ENCODE measurements at regions not wholly inside any gene's neighbourhood (a gene's known extent, or its start where the extent isn't known, plus 50 kb on each side); places are given as distances from the start of the nearest gene placed in this dataset.

DNA sequence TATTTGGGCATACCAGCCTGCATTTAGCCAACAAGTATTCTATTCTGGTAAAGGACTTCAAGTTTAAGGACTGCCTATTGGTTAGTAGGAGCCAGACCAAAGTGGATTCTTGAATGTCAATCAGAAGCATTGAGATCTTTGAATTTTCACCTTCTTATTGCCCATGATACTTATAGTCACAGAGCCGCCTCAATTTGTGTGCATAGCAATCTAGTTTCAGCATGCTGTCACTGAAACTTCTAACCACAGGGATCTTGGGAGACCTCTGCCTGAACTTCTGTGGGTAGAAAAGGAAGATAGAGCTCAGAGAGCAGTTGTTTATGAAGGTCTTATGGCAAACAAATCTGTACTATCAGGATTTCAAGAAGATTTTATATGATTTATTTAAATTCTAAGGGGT is 501.4 kb upstream of the USP24 start:
- TF ChIP-seq, protein P1, sequence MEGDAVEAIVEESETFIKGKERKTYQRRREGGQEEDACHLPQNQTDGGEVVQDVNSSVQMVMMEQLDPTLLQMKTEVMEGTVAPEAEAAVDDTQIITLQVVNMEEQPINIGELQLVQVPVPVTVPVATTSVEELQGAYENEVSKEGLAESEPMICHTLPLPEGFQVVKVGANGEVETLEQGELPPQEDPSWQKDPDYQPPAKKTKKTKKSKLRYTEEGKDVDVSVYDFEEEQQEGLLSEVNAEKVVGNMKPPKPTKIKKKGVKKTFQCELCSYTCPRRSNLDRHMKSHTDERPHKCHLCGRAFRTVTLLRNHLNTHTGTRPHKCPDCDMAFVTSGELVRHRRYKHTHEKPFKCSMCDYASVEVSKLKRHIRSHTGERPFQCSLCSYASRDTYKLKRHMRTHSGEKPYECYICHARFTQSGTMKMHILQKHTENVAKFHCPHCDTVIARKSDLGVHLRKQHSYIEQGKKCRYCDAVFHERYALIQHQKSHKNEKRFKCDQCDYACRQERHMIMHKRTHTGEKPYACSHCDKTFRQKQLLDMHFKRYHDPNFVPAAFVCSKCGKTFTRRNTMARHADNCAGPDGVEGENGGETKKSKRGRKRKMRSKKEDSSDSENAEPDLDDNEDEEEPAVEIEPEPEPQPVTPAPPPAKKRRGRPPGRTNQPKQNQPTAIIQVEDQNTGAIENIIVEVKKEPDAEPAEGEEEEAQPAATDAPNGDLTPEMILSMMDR (IDR thresholded peaks at IDR 0.05; ENCODE audit: low read depth, low read length), result no peak
- Histone ChIP-seq H3K27ac (ENCODE audit: low read depth, low read length) (peak overlapping the region; percentile 89), H3K4me3 (ENCODE audit: low read depth, low read length) (no peak overlapping the region), H3K27me3 (ENCODE audit: control insufficient read depth, insufficient read depth, low read length) (no peaks in the 10 kb centered on the region), H3K9me3 (ENCODE audit: control insufficient read depth, insufficient read depth, low read length) (no peaks in the 10 kb centered on the region)
- ChIA-PET CTCF (interaction anchor here (0.9 to 1.4 kb wide), 3 partner anchors 238 to 357 kb away, joined by 3 to 4 read pairs (median 3); no protein-coding TSS in a partner anchor), POLR2A (interaction anchor here (0.7 to 3.4 kb wide), 4 partner anchors 13 to 863 kb away, joined by 3 to 35 read pairs (median 4); partner anchors contain the start of gene PLPP3)
- no peak for DNase-seq (ENCODE audit: low read depth, low spot score)

GRCh38 chr1:55716151-55716550 is 501.0 kb upstream of the USP24 start:
- TF ChIP-seq, protein P1 (IDR thresholded peaks at IDR 0.05; ENCODE audit: low read depth, low read length), result no peak
- no peak for DNase-seq (ENCODE audit: low read depth, low spot score)
- no peaks in the 10 kb centered on the region for H3K9me3 ChIP-seq (ENCODE audit: control insufficient read depth, insufficient read depth, low read length)
- no peak overlapping the region for H3K4me3 ChIP-seq (ENCODE audit: low read depth, low read length)
- POLR2A ChIA-PET, result interaction anchor here (1.1 to 3.4 kb wide), 3 partner anchors 12 to 863 kb away, joined by 4 to 35 read pairs (median 5); partner anchors contain the start of gene PLPP3
- peak overlapping the region; percentile 89 for H3K27ac ChIP-seq (ENCODE audit: low read depth, low read length)
- no peaks in the 10 kb centered on the region for H3K27me3 ChIP-seq (ENCODE audit: control insufficient read depth, insufficient read depth, low read length)
- CTCF ChIA-PET, result interaction anchor here (1.0 kb wide), 1 partner anchor 356 kb away, joined by 3 read pairs; no protein-coding TSS in a partner anchor

- CTCF ChIA-PET, result no interaction called here
- Histone ChIP-seq H3K9me3 (ENCODE audit: control insufficient read depth, insufficient read depth, low read length) (no peaks in the 10 kb centered on the region), H3K27me3 (ENCODE audit: control insufficient read depth, insufficient read depth, low read length) (no peaks in the 10 kb centered on the region), H3K27ac (ENCODE audit: low read depth, low read length) (no peak overlapping the region), H3K4me3 (ENCODE audit: low read depth, low read length) (no peak overlapping the region)
- TF ChIP-seq, protein P1 (IDR thresholded peaks at IDR 0.05; ENCODE audit: low read depth, low read length), result no peak
- no peak for DNase-seq (ENCODE audit: low read depth, low spot score)
- POLR2A ChIA-PET, result interaction anchor here (1.0 kb wide), 1 partner anchor 18 kb away, joined by 3 read pairs; no protein-coding TSS in a partner anchor
Observed at GRCh38 chr1:55714230-55714629, 499.1 kb upstream of the USP24 start.

DNA sequence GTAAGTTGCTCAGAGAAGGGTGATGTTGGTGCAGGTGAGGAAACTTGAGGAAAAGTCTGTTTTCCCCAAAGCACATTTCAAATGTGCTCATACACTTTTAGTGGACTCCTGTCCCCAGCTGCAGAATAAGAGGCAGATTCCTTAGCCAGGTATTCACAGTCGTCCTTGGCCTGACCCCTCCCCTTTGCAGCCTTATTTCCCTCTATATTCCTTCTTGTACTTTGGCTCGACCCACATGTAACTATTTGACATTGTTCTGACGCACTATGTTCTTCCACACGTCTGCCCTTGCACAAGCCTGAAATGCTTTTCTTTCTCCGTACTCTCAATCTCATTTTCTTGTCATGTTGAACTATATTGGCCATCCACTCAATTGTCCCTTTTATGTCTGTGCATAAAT is 498.4 kb upstream of the USP24 start:
- Histone ChIP-seq H3K9me3 (ENCODE audit: control insufficient read depth, insufficient read depth, low read length) (no peaks in the 10 kb centered on the region), H3K27me3 (ENCODE audit: control insufficient read depth, insufficient read depth, low read length) (no peaks in the 10 kb centered on the region), H3K27ac (ENCODE audit: low read depth, low read length) (no peak overlapping the region), H3K4me3 (ENCODE audit: low read depth, low read length) (no peak overlapping the region)
- ChIA-PET CTCF (no interaction called here), POLR2A (interaction anchor here (1.0 kb wide), 1 partner anchor 17 kb away, joined by 3 read pairs; no protein-coding TSS in a partner anchor)
- TF ChIP-seq, protein P1 (IDR thresholded peaks at IDR 0.05; ENCODE audit: low read depth, low read length), result no peak
- DNase-seq (ENCODE audit: low read depth, low spot score), result no peak

DNA sequence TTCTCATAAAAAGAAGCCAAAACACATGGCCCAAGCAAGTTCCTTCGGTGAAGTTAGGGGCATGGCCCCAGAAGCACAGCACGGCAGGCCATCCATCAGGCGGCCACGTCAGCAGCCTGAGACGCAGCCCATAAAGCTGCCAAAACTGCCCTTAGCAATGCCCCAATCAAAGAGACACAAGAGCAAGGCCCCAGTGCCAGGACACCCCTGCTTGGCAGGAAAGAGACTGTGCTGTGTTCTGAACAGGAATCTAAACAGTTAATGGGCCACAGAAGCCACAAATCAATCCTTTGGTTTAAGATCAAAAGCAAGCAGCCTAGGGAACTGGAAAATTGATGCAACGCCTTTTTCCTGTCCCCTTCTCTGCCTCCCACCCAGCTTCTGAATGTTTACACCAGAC is 497.0 kb upstream of the USP24 start:
- DNase-seq (ENCODE audit: low read depth, low spot score), result no peak
- Histone ChIP-seq H3K27me3 (ENCODE audit: control insufficient read depth, insufficient read depth, low read length) (no peaks in the 10 kb centered on the region), H3K27ac (ENCODE audit: low read depth, low read length) (no peak overlapping the region), H3K4me3 (ENCODE audit: low read depth, low read length) (no peak overlapping the region), H3K9me3 (ENCODE audit: control insufficient read depth, insufficient read depth, low read length) (no peaks in the 10 kb centered on the region)
- CTCF ChIA-PET, result no interaction called here
- TF ChIP-seq, protein P1 (IDR thresholded peaks at IDR 0.05; ENCODE audit: low read depth, low read length), result no peak
- POLR2A ChIA-PET, result no interaction called here
